Panc1 (cell line): ENCODE measurements at regions not wholly inside any gene's neighbourhood (a gene's known extent, or its start where the extent isn't known, plus 50 kb on each side); places are given as distances from the start of the nearest gene placed in this dataset.

Experiments
- ATAC-seq: fragments of 200-7000 bp; cut with Tn5 transposase; 2 replicates; pipeline ENCODE4 v1.9.1; 2020; ENCODE audit warnings: mild to moderate bottlenecking, moderate library complexity
- BruUV-seq: library from RNA; stranded (reverse); fragments of 400-500 nt; replicated peaks from 2 replicates; lab custom pipeline; 2021; lab: Mats Ljungman, UMichigan
- CTCF ChIA-PET: fragments of 300-600 bp; sonication (Branson Sonifier 250); formaldehyde crosslinking; loops from one replicate; lab custom pipeline; 2022; ENCODE audit warnings: antibody characterized with exemption; lab: Charles Lee
- POLR2A ChIA-PET: fragments of 300-600 bp; sonication (Branson Sonifier 250); formaldehyde crosslinking; loops from one replicate; lab custom pipeline; 2022; ENCODE audit warnings: antibody characterized with exemption; lab: Charles Lee
- DNase-seq: peaks from one replicate; pipeline ENCODE4 v3.0.0-alpha.2; 2010; ENCODE audit warnings: low read depth, low spot score
- H3K27ac ChIP-seq: 2 replicates; pipeline ENCODE4 v1.5.1; 2011; ENCODE audit warnings: mild to moderate bottlenecking, low read length, inconsistent platforms
- H3K27me3 ChIP-seq: fragments of 200-500 bp; sonication (Bioruptor generic); 2 replicates; pipeline ENCODE4 v1.6.0; 2014; ENCODE audit warnings: low read length, inconsistent platforms; ENCODE audit not compliant: control insufficient read depth, insufficient read depth
- H3K36me3 ChIP-seq: fragments of 200-500 bp; sonication (Bioruptor generic); 2 replicates; pipeline ENCODE4 v1.5.1; 2014; ENCODE audit warnings: inconsistent platforms, mild to moderate bottlenecking, low read length, moderate library complexity; ENCODE audit not compliant: control insufficient read depth, insufficient read depth
- H3K4me1 ChIP-seq: 2 replicates; pipeline ENCODE4 v1.5.1; 2011; ENCODE audit warnings: inconsistent platforms, mild to moderate bottlenecking, low read length, moderate library complexity; ENCODE audit not compliant: control insufficient read depth, insufficient read depth
- H3K4me3 ChIP-seq, 2 experiments: 2 replicates each; pipeline ENCODE4 v1.5.1; 2011 to 2012; ENCODE audit warnings: low read depth in 2 of 2, low read length in 2 of 2, mild to moderate bottlenecking in 2 of 2, inconsistent platforms in 1 of 2, moderate library complexity in 1 of 2
- H3K9me3 ChIP-seq: fragments of 200-500 bp; sonication (Bioruptor generic); 2 replicates; pipeline ENCODE4 v1.5.1; 2014; ENCODE audit warnings: low read depth, mild to moderate bottlenecking, inconsistent platforms, low read length, moderate library complexity; ENCODE audit not compliant: control insufficient read depth, insufficient read depth
- POLR2AphosphoS5 ChIP-seq: IDR thresholded peaks from 2 replicates; pipeline ENCODE4 v1.6.1; 2012; ENCODE audit warnings: mild to moderate bottlenecking, low read depth, low read length, moderate library complexity
- SIN3A ChIP-seq: IDR thresholded peaks from 2 replicates; pipeline ENCODE4 v1.6.1; 2012; ENCODE audit warnings: low read depth, mild to moderate bottlenecking, low read length, moderate library complexity, borderline replicate concordance; ENCODE audit not compliant: insufficient read depth
- TCF7L2 ChIP-seq: IDR thresholded peaks from 2 replicates; pipeline ENCODE4 v1.6.1; 2011; ENCODE audit warnings: mild to moderate bottlenecking, low read depth, low read length, inconsistent platforms
- in situ Hi-C: cut with HindIII; loops from 2 replicates; pipeline ENCODE4 v1.10.0; 2016; ENCODE audit warnings: low sequenced_read_pairs, low pct_unique_long_range_greater_than_20kb
- intact Hi-C: fragments of 100-400 bp; cut with micrococcal nuclease; formaldehyde crosslinking; loops from one replicate; pipeline ENCODE4 v1.10.0; 2022; ENCODE audit not compliant: unreplicated experiment
- TF ChIP-seq, protein P1 (sequence below), 2 experiments: IDR thresholded peaks; 2 replicates each; pipeline ENCODE4 v1.6.1; 2011 to 2012; ENCODE audit warnings: low read depth in 2 of 2, control low read depth in 1 of 2, low read length in 1 of 2, mild to moderate bottlenecking in 1 of 2, moderate library complexity in 1 of 2; ENCODE audit not compliant: insufficient read depth in 1 of 2
- TF ChIP-seq, protein P2 (sequence below): fragments of 450-650 bp; IDR thresholded peaks from 2 replicates; pipeline ENCODE4 v1.5.1; 2017; ENCODE audit warnings: mild to moderate bottlenecking

DNA sequence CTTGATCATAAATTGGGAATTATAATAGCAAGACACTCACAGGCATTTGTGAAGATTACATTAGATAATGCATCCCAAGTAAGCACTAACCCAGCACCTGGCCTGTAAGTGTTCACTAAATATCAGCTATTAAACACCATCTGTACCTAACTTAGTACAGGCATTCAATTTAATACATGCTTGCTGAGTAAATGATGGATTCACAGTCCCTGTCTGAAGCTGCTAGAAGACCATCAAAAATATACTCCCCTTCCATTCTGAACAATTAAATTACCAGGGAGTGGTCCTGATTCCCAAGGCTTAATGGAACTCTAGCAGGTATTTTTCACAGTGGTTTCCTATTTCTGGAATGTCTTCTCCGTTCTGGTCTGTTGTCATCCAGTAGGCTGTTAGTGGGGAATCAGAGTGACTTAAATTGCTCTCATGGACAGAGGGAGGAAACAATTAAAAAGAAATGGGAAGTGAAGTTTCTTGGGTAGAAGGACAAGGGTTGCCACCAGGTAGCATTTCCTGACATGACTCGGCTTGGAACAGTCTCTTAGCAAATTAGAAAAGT lies 233.9 kb downstream of the PTTG2 start:
- no TSS peak for BruUV-seq
- ATAC-seq = no peak
- ChIA-PET POLR2A (no interaction called here), CTCF (no interaction called here)
- Histone ChIP-seq H3K36me3 (no peaks in the 10 kb centered on the region), H3K4me3 (no peak overlapping the region), H3K4me1 (no peaks in the 10 kb centered on the region), H3K27me3 (no peaks in the 10 kb centered on the region), H3K27ac (no peak overlapping the region), H3K9me3 (no peaks in the 10 kb centered on the region)
- no peak for DNase-seq
- intact Hi-C loops = no loop called here
- TF ChIP-seq TCF7L2 (no peak), POLR2AphosphoS5 (no peak), SIN3A (no peak)
- TF ChIP-seq, protein P1, sequence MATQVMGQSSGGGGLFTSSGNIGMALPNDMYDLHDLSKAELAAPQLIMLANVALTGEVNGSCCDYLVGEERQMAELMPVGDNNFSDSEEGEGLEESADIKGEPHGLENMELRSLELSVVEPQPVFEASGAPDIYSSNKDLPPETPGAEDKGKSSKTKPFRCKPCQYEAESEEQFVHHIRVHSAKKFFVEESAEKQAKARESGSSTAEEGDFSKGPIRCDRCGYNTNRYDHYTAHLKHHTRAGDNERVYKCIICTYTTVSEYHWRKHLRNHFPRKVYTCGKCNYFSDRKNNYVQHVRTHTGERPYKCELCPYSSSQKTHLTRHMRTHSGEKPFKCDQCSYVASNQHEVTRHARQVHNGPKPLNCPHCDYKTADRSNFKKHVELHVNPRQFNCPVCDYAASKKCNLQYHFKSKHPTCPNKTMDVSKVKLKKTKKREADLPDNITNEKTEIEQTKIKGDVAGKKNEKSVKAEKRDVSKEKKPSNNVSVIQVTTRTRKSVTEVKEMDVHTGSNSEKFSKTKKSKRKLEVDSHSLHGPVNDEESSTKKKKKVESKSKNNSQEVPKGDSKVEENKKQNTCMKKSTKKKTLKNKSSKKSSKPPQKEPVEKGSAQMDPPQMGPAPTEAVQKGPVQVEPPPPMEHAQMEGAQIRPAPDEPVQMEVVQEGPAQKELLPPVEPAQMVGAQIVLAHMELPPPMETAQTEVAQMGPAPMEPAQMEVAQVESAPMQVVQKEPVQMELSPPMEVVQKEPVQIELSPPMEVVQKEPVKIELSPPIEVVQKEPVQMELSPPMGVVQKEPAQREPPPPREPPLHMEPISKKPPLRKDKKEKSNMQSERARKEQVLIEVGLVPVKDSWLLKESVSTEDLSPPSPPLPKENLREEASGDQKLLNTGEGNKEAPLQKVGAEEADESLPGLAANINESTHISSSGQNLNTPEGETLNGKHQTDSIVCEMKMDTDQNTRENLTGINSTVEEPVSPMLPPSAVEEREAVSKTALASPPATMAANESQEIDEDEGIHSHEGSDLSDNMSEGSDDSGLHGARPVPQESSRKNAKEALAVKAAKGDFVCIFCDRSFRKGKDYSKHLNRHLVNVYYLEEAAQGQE (IDR thresholded peaks at IDR 0.05; ENCODE audit: insufficient read depth in 1 of 2, low read depth in 2 of 2, low read length in 1 of 2) = no peak
- TF ChIP-seq, protein P2, sequence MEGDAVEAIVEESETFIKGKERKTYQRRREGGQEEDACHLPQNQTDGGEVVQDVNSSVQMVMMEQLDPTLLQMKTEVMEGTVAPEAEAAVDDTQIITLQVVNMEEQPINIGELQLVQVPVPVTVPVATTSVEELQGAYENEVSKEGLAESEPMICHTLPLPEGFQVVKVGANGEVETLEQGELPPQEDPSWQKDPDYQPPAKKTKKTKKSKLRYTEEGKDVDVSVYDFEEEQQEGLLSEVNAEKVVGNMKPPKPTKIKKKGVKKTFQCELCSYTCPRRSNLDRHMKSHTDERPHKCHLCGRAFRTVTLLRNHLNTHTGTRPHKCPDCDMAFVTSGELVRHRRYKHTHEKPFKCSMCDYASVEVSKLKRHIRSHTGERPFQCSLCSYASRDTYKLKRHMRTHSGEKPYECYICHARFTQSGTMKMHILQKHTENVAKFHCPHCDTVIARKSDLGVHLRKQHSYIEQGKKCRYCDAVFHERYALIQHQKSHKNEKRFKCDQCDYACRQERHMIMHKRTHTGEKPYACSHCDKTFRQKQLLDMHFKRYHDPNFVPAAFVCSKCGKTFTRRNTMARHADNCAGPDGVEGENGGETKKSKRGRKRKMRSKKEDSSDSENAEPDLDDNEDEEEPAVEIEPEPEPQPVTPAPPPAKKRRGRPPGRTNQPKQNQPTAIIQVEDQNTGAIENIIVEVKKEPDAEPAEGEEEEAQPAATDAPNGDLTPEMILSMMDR = no peak
- in situ Hi-C loops = no loop called here

DNA sequence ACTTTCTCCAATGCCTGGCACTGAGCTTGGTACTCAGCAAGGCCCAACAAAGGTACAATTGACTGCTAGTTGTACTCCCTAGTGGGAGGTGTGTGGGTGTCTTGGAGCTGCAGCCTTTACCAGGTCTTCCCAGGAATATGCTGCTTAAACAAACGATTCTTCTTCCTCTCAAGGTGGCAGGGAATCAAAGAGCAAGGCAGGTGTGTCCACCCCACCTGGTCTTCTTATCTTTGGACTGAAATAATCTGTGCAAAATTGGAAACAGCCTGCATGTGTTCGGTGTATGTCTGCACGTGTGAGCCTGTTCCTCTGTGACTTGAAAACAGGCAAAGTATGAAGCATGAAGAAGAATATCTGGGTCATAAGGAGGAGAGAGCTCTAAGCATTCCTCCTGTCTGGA lies 235.3 kb downstream of the PTTG2 start:
- no peaks in the 10 kb centered on the region for H3K9me3 ChIP-seq
- no peaks in the 10 kb centered on the region for H3K27me3 ChIP-seq
- TF ChIP-seq POLR2AphosphoS5 (no peak), SIN3A (no peak), TCF7L2 (no peak)
- TF ChIP-seq, protein P1 (IDR thresholded peaks at IDR 0.05; ENCODE audit: insufficient read depth in 1 of 2, low read depth in 2 of 2, low read length in 1 of 2) = no peak
- TF ChIP-seq, protein P2 = no peak
- in situ Hi-C loops (no loop called here), intact Hi-C loops (no loop called here)
- no TSS peak for BruUV-seq
- H3K36me3 ChIP-seq = no peaks in the 10 kb centered on the region
- ChIA-PET POLR2A (no interaction called here), CTCF (no interaction called here)
- no peak overlapping the region for H3K27ac ChIP-seq
- no peak for DNase-seq
- H3K4me1 ChIP-seq = no peaks in the 10 kb centered on the region
- ATAC-seq = no peak
- no peak overlapping the region for H3K4me3 ChIP-seq
